OCI-LY7 (cell line): ENCODE measurements at regions not wholly inside any gene's neighbourhood (a gene's known extent, or its start where the extent isn't known, plus 50 kb on each side); places are given as distances from the start of the nearest gene placed in this dataset.

ENCODE experiments used
- BruUV-seq: library from RNA; stranded (reverse); fragments of 400-500 nt; replicated peaks from 2 replicates; lab custom pipeline; 2021; lab: Mats Ljungman, UMichigan
- CTCF ChIA-PET: fragments of 300-600 bp; sonication (Branson Sonifier 250); formaldehyde crosslinking; loops from one replicate; lab custom pipeline; 2022; ENCODE audit warnings: antibody characterized with exemption; ENCODE audit not compliant: unreplicated experiment; lab: Charles Lee
- POLR2A ChIA-PET: fragments of 300-600 bp; sonication (Branson Sonifier 250); formaldehyde crosslinking; loops from one replicate; lab custom pipeline; 2022; ENCODE audit warnings: antibody characterized with exemption; lab: Charles Lee
- DNase-seq: peaks from one replicate; pipeline ENCODE4 v3.0.0-alpha.2; 2015; ENCODE audit warnings: low spot score
- H2AFZ ChIP-seq: fragments of 200-600 bp; sonication (generic), shearing (Covaris generic); 2 replicates; pipeline ENCODE4 v1.6.1; 2014; ENCODE audit warnings: mild to moderate bottlenecking, antibody characterized with exemption, low read length, moderate library complexity
- H3K27ac ChIP-seq: fragments of 200-600 bp; sonication (generic); 2 replicates; pipeline ENCODE4 v1.5.1; 2014; ENCODE audit warnings: mixed run types, low read depth, mild to moderate bottlenecking, moderate library complexity, low read length, inconsistent platforms; ENCODE audit not compliant: poor library complexity, severe bottlenecking
- H3K36me3 ChIP-seq: fragments of 200-600 bp; sonication (generic); 2 replicates; pipeline ENCODE4 v1.6.1; 2014; ENCODE audit warnings: mild to moderate bottlenecking, antibody characterized with exemption, low read length, moderate library complexity, mixed read lengths; ENCODE audit not compliant: insufficient read depth
- H3K4me1 ChIP-seq: fragments of 200-600 bp; sonication (generic); 2 replicates; pipeline ENCODE4 v1.5.1; 2014; ENCODE audit warnings: mild to moderate bottlenecking, low read length; ENCODE audit not compliant: insufficient read depth, poor library complexity, severe bottlenecking
- H3K4me2 ChIP-seq: fragments of 200-600 bp; sonication (generic); 2 replicates; pipeline ENCODE4 v1.6.1; 2014; ENCODE audit warnings: mild to moderate bottlenecking, low read length
- H3K4me3 ChIP-seq: fragments of 200-600 bp; sonication (generic); 2 replicates; pipeline ENCODE4 v1.5.1; 2014; ENCODE audit warnings: mild to moderate bottlenecking, low read depth, low read length; ENCODE audit not compliant: poor library complexity, severe bottlenecking
- H3K79me2 ChIP-seq: fragments of 200-600 bp; sonication (generic); 2 replicates; pipeline ENCODE4 v1.6.1; 2016; ENCODE audit warnings: low read depth, mild to moderate bottlenecking, low read length, moderate library complexity, mixed read lengths; ENCODE audit not compliant: insufficient read depth
- H3K9me2 ChIP-seq: fragments of 200-600 bp; sonication (generic); 2 replicates; pipeline ENCODE4 v1.6.1; 2016; ENCODE audit warnings: mild to moderate bottlenecking, low read length, mixed read lengths; ENCODE audit not compliant: insufficient read depth
- H3K9me3 ChIP-seq: fragments of 200-600 bp; sonication (generic); 2 replicates; pipeline ENCODE4 v1.6.1; 2014; ENCODE audit warnings: mild to moderate bottlenecking, mixed run types, low read length, mixed read lengths
- H4K20me1 ChIP-seq: fragments of 200-600 bp; sonication (generic); 2 replicates; pipeline ENCODE4 v1.6.1; 2014; ENCODE audit warnings: mild to moderate bottlenecking, antibody characterized with exemption, low read length, moderate library complexity, mixed read lengths; ENCODE audit not compliant: insufficient read depth
- CTCF ChIP-seq: fragments of 200-600 bp; sonication (generic); conservative IDR thresholded peaks from 2 replicates; pipeline ENCODE4 v1.5.1; 2014; ENCODE audit warnings: mild to moderate bottlenecking, antibody characterized with exemption, low read length, moderate library complexity, mixed read lengths
- EZH2phosphoT487 ChIP-seq: fragments of 200-600 bp; sonication (generic); IDR thresholded peaks from 2 replicates; pipeline ENCODE4 v1.6.1; 2018; ENCODE audit warnings: low read depth, borderline replicate concordance, mild to moderate bottlenecking, mixed run types, antibody characterized with exemption, low read length, moderate library complexity, mixed read lengths
- intact Hi-C: fragments of 100-400 bp; cut with micrococcal nuclease; formaldehyde crosslinking; loops from one replicate; pipeline ENCODE4 v1.10.0; 2022; ENCODE audit not compliant: unreplicated experiment

DNA sequence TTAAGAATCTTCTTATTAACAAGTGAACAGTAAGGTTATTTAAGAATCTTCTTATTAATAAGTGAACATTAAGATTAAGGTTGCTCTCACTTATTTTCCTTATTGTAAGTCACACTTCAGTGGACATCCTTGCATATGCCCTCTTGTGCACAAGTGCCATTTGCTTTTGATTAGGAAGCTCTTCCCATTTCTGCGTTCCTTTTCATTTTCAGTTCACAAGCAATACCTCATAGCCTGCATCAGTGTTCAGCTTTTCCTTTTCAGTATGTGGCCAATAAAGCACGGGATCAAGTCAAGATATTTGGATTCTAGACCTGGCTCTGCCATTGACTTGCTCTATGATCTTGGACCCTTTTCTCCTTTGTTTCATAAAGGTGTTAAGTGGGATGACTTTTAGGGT is 158.7 kb downstream of the DISP1 start:
- Histone ChIP-seq H3K79me2 (no peaks in the 10 kb centered on the region), H3K36me3 (no peaks in the 10 kb centered on the region), H2AFZ (no peak overlapping the region), H3K4me1 (no peaks in the 10 kb centered on the region), H4K20me1 (no peaks in the 10 kb centered on the region), H3K4me3 (no peak overlapping the region), H3K4me2 (no peak overlapping the region), H3K9me2 (no peaks in the 10 kb centered on the region), H3K27ac (no peak overlapping the region), H3K9me3 (no peaks in the 10 kb centered on the region)
- ChIA-PET POLR2A (interaction anchor here (0.7 kb wide), 1 partner anchor 319 kb away, joined by 3 read pairs; no protein-coding TSS in a partner anchor), CTCF (no interaction called here)
- TF ChIP-seq CTCF (no peak), EZH2phosphoT487 (no peak)
- intact Hi-C loops, result no loop called here
- no TSS peak for BruUV-seq
- DNase-seq, result no peak

- Histone ChIP-seq H3K4me2 (no peak overlapping the region), H3K9me2 (no peaks in the 10 kb centered on the region), H4K20me1 (no peaks in the 10 kb centered on the region), H3K79me2 (no peaks in the 10 kb centered on the region), H3K4me3 (no peak overlapping the region), H3K4me1 (no peaks in the 10 kb centered on the region), H3K9me3 (no peaks in the 10 kb centered on the region), H3K27ac (no peak overlapping the region), H3K36me3 (no peaks in the 10 kb centered on the region), H2AFZ (no peak overlapping the region)
- TF ChIP-seq EZH2phosphoT487, result no peak
- TF ChIP-seq CTCF, result no peak
- ChIA-PET POLR2A (interaction anchor here (0.7 kb wide), 1 partner anchor 320 kb away, joined by 3 read pairs; no protein-coding TSS in a partner anchor), CTCF (no interaction called here)
- BruUV-seq, result no TSS peak
- intact Hi-C loops, result no loop called here
- DNase-seq, result no peak
These were observed 159.7 kb downstream of the DISP1 start for GRCh38 chr1:222974496-222974895.

DNA sequence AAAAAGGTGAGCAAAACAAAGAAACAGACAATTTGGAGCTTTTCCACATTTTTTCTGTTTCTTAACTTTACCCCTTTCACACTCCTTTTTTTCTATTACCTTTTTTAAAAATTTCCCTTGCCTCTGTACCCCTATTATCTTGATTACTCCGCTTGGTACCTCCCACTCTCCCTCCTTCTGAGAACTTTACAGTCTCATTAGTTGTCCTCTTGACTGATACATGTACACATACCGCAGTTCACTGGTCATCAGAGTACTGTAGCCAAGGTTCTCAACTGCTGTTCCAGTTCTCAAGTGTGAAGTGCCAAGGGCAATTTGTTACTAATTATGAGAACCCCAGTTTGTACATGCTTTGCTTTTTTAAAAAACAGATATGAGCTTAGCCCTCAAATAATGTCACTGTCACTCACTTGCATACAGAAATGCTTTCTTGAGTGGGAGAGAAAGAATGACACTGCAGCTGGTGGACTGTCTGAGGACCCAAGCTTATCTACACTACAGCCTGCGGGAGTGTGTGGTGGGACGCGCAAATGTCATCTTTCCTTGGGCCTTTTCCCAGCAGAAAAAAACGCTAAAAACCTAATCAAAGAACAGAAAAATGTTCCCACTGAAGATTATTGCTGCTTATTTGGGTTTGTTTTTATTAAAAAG is 160.8 kb downstream of the DISP1 start:
- CTCF ChIA-PET, result no interaction called here
- TF ChIP-seq CTCF, result no peak
- TF ChIP-seq EZH2phosphoT487, result no peak

More for the DNA sequence above, 160.8 kb downstream of the DISP1 start:
- Histone ChIP-seq H3K9me2 (no peaks in the 10 kb centered on the region), H3K79me2 (no peaks in the 10 kb centered on the region), H4K20me1 (no peaks in the 10 kb centered on the region), H2AFZ (no peak overlapping the region), H3K36me3 (no peaks in the 10 kb centered on the region), H3K4me1 (no peaks in the 10 kb centered on the region), H3K9me3 (no peaks in the 10 kb centered on the region), H3K4me3 (no peak overlapping the region), H3K4me2 (no peak overlapping the region), H3K27ac (no peak overlapping the region)
- intact Hi-C loops, result no loop called here
- POLR2A ChIA-PET, result interaction anchor here (0.7 kb wide), 1 partner anchor 638 kb away, joined by 3 read pairs; no protein-coding TSS in a partner anchor
- no peak for DNase-seq
- BruUV-seq, result no TSS peak
